ENCODE measurements at regions not wholly inside any gene's neighbourhood (a gene's known extent, or its start where the extent isn't known, plus 50 kb on each side); places are given as distances from the start of the nearest gene placed in this dataset.

- H3K9me3 Mint-ChIP-seq: no peaks in the 10 kb centered on the region
- no peak overlapping the region for H3K27ac ChIP-seq (ENCODE audit: low read depth, low read length)
- DNase-seq: no peak
- H3K36me3 Mint-ChIP-seq (ENCODE audit: low read depth): no peaks in the 10 kb centered on the region
- no peaks in the 10 kb centered on the region for H3K9me3 ChIP-seq (ENCODE audit: control insufficient read depth, low read length)
- H3K36me3 ChIP-seq (ENCODE audit: control insufficient read depth, insufficient read depth, low read length): no peaks in the 10 kb centered on the region
- H3K27me3 Mint-ChIP-seq (ENCODE audit: insufficient read depth): no peaks in the 10 kb centered on the region
- H3K4me1 Mint-ChIP-seq: peaks cover 7% of the 10 kb centered on the region
- no peak for TF ChIP-seq CTCF (conservative IDR thresholded peaks at IDR 0.05)
- H3K27ac Mint-ChIP-seq: no peak overlapping the region
- H3K9ac ChIP-seq (ENCODE audit: extremely low read depth, low read length, poor library complexity, severe bottlenecking): no peak overlapping the region
- H3K4me3 Mint-ChIP-seq: no peak overlapping the region
- no peak overlapping the region for H3K4me3 ChIP-seq (ENCODE audit: low read length)
- H3K27me3 ChIP-seq (ENCODE audit: control insufficient read depth, insufficient read depth, low read length, poor library complexity, severe bottlenecking): no peaks in the 10 kb centered on the region
- WGBS, 2 experiments (ENCODE audit: insufficient coverage in 1 of 2, insufficient read length in 1 of 2): 96% methylated on average over 5 of the region's 5 CpGs; no CpG with 5 or more reads in 1 of the 2 experiments
- no peaks in the 10 kb centered on the region for H3K4me1 ChIP-seq (ENCODE audit: control insufficient read depth, insufficient read depth, low read length)
Observed at GRCh38 chr1:73639494-73639893, 558.5 kb downstream of the LRRIQ3 start.

GRCh38 chr1:73637264-73637663 is 560.7 kb downstream of the LRRIQ3 start:
- Histone ChIP-seq H3K9ac (ENCODE audit: extremely low read depth, low read length, poor library complexity, severe bottlenecking) (no peak overlapping the region), H3K36me3 (ENCODE audit: control insufficient read depth, insufficient read depth, low read length) (no peaks in the 10 kb centered on the region), H3K9me3 (ENCODE audit: control insufficient read depth, low read length) (no peaks in the 10 kb centered on the region), H3K4me1 (ENCODE audit: control insufficient read depth, insufficient read depth, low read length) (no peaks in the 10 kb centered on the region), H3K27me3 (ENCODE audit: control insufficient read depth, insufficient read depth, low read length, poor library complexity, severe bottlenecking) (no peaks in the 10 kb centered on the region), H3K27ac (ENCODE audit: low read depth, low read length) (no peak overlapping the region), H3K4me3 (ENCODE audit: low read length) (no peak overlapping the region)
- no peak for TF ChIP-seq CTCF (conservative IDR thresholded peaks at IDR 0.05)
- no peak for DNase-seq
- Mint-ChIP-seq H3K4me3 (no peak overlapping the region), H3K27ac (no peak overlapping the region), H3K4me1 (peaks cover 7% of the 10 kb centered on the region), H3K9me3 (no peaks in the 10 kb centered on the region), H3K36me3 (ENCODE audit: low read depth) (no peaks in the 10 kb centered on the region), H3K27me3 (ENCODE audit: insufficient read depth) (no peaks in the 10 kb centered on the region)
- WGBS, 2 experiments (ENCODE audit: insufficient coverage in 1 of 2, insufficient read length in 1 of 2): 79 to 91% methylated on average over 2 of the region's 2 CpGs

GRCh38 chr1:73635021-73635420 is 563.0 kb downstream of the LRRIQ3 start:
- Mint-ChIP-seq H3K36me3 (ENCODE audit: low read depth) (no peaks in the 10 kb centered on the region), H3K4me1 (peaks cover 7% of the 10 kb centered on the region), H3K4me3 (no peak overlapping the region), H3K27me3 (ENCODE audit: insufficient read depth) (no peaks in the 10 kb centered on the region), H3K27ac (no peak overlapping the region), H3K9me3 (no peaks in the 10 kb centered on the region)
- Histone ChIP-seq H3K27me3 (ENCODE audit: control insufficient read depth, insufficient read depth, low read length, poor library complexity, severe bottlenecking) (no peaks in the 10 kb centered on the region), H3K4me3 (ENCODE audit: low read length) (no peak overlapping the region), H3K36me3 (ENCODE audit: control insufficient read depth, insufficient read depth, low read length) (no peaks in the 10 kb centered on the region), H3K27ac (ENCODE audit: low read depth, low read length) (no peak overlapping the region), H3K9ac (ENCODE audit: extremely low read depth, low read length, poor library complexity, severe bottlenecking) (no peak overlapping the region), H3K9me3 (ENCODE audit: control insufficient read depth, low read length) (no peaks in the 10 kb centered on the region), H3K4me1 (ENCODE audit: control insufficient read depth, insufficient read depth, low read length) (no peaks in the 10 kb centered on the region)
- DNase-seq: no peak
- TF ChIP-seq CTCF (conservative IDR thresholded peaks at IDR 0.05): no peak
- WGBS, 2 experiments (ENCODE audit: insufficient coverage in 1 of 2, insufficient read length in 1 of 2): 80 to 93% methylated on average over 1 to 3 of the region's 3 CpGs

Data from endodermal cell (in vitro differentiated cells).